ENCODE measurements at regions not wholly inside any gene's neighbourhood (a gene's known extent, or its start where the extent isn't known, plus 50 kb on each side); places are given as distances from the start of the nearest gene placed in this dataset.
"Not testable (repeated sequence)": the region's sequence is repeated elsewhere in the genome, so short reads cannot be mapped to it uniquely, and the experiment has no call there.

GRCh38 chr4:189206953-189207352, 733.7 kb upstream of the FRG1 start:
- DNase-seq, result no peak
- intact Hi-C loops (cut with DNase I), result no loop called here

GRCh38 chr4:189207872-189208271, 732.8 kb upstream of the FRG1 start:
- no peak for DNase-seq
- intact Hi-C loops (cut with DNase I), result no loop called here

- intact Hi-C loops (cut with DNase I), result no loop called here
- no peak for DNase-seq
Measured at GRCh38 chr4:189215574-189215973, 725.1 kb upstream of the FRG1 start.

DNA sequence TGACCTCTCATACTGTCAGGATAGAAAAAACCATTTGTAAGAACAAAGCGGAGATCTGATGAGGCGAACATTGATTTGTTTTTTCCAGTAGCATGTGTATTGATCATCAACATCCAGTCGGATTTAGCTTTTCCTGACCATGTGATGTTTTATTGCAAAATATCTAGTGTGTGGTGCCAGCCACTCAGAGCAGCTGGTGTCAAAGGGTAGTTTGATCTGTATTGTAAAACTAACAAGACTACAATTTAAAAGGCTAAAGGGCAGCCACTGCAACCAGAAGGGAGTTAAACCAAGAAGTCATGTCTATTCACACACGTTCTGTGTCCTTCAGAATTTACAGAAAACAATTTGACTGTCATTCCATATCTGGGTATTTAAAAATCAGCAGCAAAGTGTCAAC, 719.0 kb upstream of the FRG1 start:
- intact Hi-C loops (cut with DNase I), result no loop called here

GRCh38 chr4:189228726-189229125, 711.9 kb upstream of the FRG1 start:
- no peak for DNase-seq
- intact Hi-C loops (cut with DNase I), result no loop called here

More for the DNA sequence above, 719.0 kb upstream of the FRG1 start:
- DNase-seq, result no peak

GRCh38 chr4:189232274-189232673, 708.4 kb upstream of the FRG1 start:
- intact Hi-C loops (cut with DNase I), result no loop called here

DNA sequence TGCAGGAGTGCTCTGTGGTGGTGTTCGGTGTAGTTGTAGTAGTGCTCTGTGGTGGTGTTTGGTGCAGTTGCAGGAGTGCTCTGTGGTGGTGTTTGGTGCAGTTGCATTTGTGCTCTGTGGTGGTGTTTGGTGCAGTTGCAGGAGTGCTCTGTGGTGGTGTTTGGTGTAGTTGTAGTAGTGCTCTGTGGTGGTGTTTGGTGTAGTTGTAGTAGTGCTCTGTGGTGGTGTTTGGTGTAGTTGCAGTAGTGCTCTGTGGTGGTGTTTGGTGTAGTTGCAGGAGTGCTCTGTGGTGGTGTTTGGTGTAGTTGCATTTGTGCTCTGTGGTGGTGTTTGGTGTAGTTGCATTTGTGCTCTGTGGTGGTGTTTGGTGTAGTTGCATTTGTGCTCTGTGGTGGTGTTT, 706.9 kb upstream of the FRG1 start:
- intact Hi-C loops (cut with DNase I), result not testable (repeated sequence)
- peak in 8 of 42 donors; percentile 6 to 58 (median 22) for DNase-seq

More at GRCh38 chr4:189232274-189232673, 708.4 kb upstream of the FRG1 start:
- DNase-seq, result no peak

GRCh38 chr4:189234948-189235347, 705.7 kb upstream of the FRG1 start:
- intact Hi-C loops (cut with DNase I), result not testable (repeated sequence)
- peak in 2 of 42 donors; percentile 19 to 23 for DNase-seq

- no peak for DNase-seq
- intact Hi-C loops (cut with DNase I), result no loop called here
Measured at GRCh38 chr4:189235599-189235998, 705.1 kb upstream of the FRG1 start.

- DNase-seq; intact Hi-C loops (cut with DNase I): not testable (repeated sequence)
Measured at GRCh38 chr4:189236321-189236720, 704.4 kb upstream of the FRG1 start.

GRCh38 chr4:189237340-189237739, 703.3 kb upstream of the FRG1 start:
- intact Hi-C loops (cut with DNase I), result no loop called here
- DNase-seq, result no peak

DNA sequence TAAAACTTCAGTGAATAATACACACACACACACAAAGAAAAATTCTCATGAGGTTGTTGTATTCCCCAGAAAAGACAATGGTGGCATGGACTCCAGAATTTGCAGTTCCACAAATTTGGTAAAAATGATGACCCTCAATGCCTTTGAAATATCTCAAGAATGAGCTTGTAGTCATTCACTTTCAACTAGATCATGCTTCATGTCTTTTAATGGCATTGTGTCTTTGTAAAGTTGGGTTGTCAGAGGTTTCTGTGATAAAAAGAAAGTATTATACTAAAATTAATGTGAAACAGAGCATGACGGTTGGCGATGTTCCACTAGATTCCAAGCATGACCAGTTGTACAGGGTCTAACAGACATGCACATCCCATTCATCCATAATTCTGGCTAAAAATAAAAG, 685.0 kb upstream of the FRG1 start:
- DNase-seq, result no peak

GRCh38 chr4:189261475-189261874, 679.2 kb upstream of the FRG1 start:
- no peak for DNase-seq
- intact Hi-C loops (cut with DNase I), result no loop called here

More for the DNA sequence above, 685.0 kb upstream of the FRG1 start:
- intact Hi-C loops (cut with DNase I), result no loop called here

DNA sequence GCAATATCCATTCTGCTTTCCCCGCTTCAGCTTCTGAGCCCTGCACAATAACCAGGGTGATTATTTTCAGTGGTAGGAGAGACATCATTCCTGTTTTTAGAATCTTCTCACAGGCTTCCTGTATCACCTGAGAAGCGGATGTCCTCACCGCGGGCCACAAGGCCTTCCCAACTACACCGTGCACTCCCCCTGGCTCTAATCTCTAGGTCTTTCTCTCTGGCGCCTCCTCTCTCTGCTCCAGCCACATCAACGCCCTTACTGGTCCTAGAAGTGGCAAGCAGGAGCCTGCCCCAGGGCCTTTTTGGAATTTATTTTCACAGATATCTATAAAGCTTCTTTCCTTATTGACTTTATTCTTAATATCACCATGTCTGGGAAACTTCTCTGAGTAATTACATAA, 675.2 kb upstream of the FRG1 start:
- intact Hi-C loops (cut with DNase I), result no loop called here
- DNase-seq, result no peak

GRCh38 chr4:189267312-189267965, 673.2 kb upstream of the FRG1 start:
- intact Hi-C loops (cut with DNase I), result no loop called here
- DNase-seq, result no peak

DNA sequence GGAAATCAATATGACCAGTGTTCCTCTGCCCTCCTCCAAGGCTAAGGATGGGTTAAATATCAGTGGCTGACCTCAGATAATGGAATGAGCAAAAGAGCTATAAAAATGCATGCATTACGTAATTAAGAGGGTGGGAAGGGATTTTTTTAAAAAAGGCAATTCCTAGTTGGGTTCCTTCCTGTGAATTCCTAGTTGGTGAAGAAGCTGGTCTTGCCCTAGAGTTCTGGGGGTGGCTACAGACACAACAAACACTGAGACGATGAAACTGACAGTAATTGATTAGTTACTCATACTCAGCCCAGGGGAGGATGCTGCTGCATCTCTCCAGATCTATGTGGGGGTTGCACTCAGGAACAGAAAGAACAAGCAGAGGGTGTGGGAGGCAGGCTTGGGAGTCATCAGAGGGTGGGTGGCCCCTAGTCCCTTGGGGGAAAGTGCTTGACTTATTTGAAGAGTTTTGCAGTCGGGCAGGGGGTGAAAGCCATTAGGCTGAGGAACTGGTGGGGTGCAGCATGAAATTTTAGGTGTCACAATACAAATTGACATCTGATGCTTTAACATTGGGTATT, 662.0 kb upstream of the FRG1 start:
- DNase-seq, result peak in 34 of 42 donors; percentile 3 to 86 (median 59)
- intact Hi-C loops (cut with DNase I), result no loop called here

- no peak for DNase-seq
- intact Hi-C loops (cut with DNase I), result no loop called here
Measured at GRCh38 chr4:189279188-189279587, 661.5 kb upstream of the FRG1 start.

GRCh38 chr4:189285377-189285776, 655.3 kb upstream of the FRG1 start:
- DNase-seq, result no peak
- intact Hi-C loops (cut with DNase I), result no loop called here

GRCh38 chr4:189291939-189292338, 648.7 kb upstream of the FRG1 start:
- no peak for DNase-seq
- intact Hi-C loops (cut with DNase I), result no loop called here

DNA sequence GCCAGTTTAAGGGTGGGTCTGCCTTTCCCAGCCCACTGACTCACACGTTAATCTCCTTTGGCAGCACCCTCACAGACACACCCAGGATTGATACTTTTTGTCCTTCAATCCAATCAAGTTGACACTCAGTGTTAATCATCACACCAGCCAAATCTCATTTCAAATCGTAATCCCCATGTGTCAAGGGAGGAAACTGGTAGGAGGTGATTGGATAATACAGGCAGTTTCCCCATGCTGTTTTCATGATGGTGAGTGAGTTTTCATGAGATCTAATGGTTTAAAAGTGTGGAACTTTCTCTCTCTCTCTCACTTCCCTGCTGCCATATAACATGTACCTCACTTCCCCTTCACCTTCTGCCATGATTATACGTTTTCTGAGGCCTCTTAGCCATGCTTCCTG, 647.2 kb upstream of the FRG1 start:
- no peak for DNase-seq
- intact Hi-C loops (cut with DNase I), result no loop called here

- DNase-seq, result no peak
- intact Hi-C loops (cut with DNase I), result no loop called here
Measured at GRCh38 chr4:189294574-189294973, 646.1 kb upstream of the FRG1 start.

Measured in head of caudate nucleus (tissue), 42 donors.